ENCODE measurements at regions not wholly inside any gene's neighbourhood (a gene's known extent, or its start where the extent isn't known, plus 50 kb on each side); places are given as distances from the start of the nearest gene placed in this dataset.

DNA sequence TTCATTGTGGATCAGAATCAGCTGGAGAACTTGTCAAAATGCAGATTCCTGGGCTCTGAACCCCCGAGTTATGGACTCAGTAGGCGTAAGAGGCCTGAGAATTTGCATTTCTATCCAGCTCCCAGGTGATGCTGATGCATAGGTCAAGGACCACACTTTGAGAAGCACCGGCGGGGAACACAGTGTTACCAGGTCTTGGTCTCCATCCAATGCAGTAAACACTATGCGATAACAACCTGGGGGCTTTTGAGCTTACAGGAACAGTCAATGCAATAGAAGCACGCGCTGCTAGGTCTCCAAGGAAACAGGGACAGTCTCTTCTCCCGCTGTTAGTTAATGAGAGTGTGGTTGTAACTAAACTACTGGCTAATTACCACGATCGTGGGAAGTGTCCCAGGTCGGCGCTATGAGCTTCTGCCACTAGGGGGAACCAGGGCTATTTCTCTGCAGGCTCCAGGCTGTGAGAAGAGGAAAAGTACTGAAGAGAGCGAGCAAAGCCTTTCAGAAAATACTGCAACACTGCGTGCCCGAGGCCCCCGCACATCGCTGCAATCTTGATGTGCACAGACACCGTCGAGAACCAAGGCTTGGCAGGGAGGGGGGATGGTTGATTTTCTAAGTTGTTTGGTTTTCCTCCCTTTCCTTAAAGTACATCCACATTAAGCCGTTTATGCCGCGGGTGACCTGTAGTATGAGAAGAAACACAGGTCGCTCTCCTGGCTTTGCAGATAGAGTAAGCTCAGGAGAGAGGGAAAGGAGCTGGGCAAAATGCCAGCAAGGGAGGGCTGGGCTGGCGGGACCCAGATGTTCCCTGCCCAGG is 52.0 kb upstream of the KCNA1 start:
- TF ChIP-seq, protein P1, sequence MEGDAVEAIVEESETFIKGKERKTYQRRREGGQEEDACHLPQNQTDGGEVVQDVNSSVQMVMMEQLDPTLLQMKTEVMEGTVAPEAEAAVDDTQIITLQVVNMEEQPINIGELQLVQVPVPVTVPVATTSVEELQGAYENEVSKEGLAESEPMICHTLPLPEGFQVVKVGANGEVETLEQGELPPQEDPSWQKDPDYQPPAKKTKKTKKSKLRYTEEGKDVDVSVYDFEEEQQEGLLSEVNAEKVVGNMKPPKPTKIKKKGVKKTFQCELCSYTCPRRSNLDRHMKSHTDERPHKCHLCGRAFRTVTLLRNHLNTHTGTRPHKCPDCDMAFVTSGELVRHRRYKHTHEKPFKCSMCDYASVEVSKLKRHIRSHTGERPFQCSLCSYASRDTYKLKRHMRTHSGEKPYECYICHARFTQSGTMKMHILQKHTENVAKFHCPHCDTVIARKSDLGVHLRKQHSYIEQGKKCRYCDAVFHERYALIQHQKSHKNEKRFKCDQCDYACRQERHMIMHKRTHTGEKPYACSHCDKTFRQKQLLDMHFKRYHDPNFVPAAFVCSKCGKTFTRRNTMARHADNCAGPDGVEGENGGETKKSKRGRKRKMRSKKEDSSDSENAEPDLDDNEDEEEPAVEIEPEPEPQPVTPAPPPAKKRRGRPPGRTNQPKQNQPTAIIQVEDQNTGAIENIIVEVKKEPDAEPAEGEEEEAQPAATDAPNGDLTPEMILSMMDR (IDR thresholded peaks at IDR 0.05) = peak; percentile 79 to 91 (median 88)
- TF ChIP-seq POLR2A (IDR thresholded peaks at IDR 0.05) = no peak
